ENCODE measurements at regions not wholly inside any gene's neighbourhood (a gene's known extent, or its start where the extent isn't known, plus 50 kb on each side); places are given as distances from the start of the nearest gene placed in this dataset.

GRCh38 chr7:3250725-3251124, 50.3 kb upstream of the SDK1 start:
- in situ Hi-C loops (cut with MboI; ENCODE audit: low sequenced_read_pairs), result no loop called here
